ENCODE measurements at regions not wholly inside any gene's neighbourhood (a gene's known extent, or its start where the extent isn't known, plus 50 kb on each side); places are given as distances from the start of the nearest gene placed in this dataset.

- Histone ChIP-seq H3K4me2 (ENCODE audit: low read depth, low read length) (no peak overlapping the region), H3K27ac (ENCODE audit: extremely low read length, insufficient read depth, low read length) (no peak overlapping the region), H4K20me1 (ENCODE audit: insufficient read depth, low read length) (no peaks in the 10 kb centered on the region), H3K9ac (ENCODE audit: insufficient read depth, low read depth, low read length) (no peak overlapping the region), H2AFZ (ENCODE audit: low read length) (no peak overlapping the region), H3K4me1 (ENCODE audit: insufficient read depth, low read length) (no peaks in the 10 kb centered on the region), H3K36me3 (replicated peaks in 1 of 2; ENCODE audit: control insufficient read depth in 1 of 2, insufficient read depth in 2 of 2, low read length in 2 of 2) (no peaks in the 10 kb centered on the region), H3K9me3 (ENCODE audit: low read length) (no peaks in the 10 kb centered on the region), H3K4me3 (replicated peaks in 1 of 3; ENCODE audit: insufficient read depth in 1 of 3, low read depth in 2 of 3, low read length in 3 of 3) (no peak overlapping the region), H3K79me2 (ENCODE audit: insufficient read depth, low read length) (no peaks in the 10 kb centered on the region), H3K27me3 (ENCODE audit: control insufficient read depth in 1 of 2, insufficient read depth in 2 of 2, low read length in 2 of 2) (no peaks in the 10 kb centered on the region)
- in situ Hi-C loops (cut with HindIII; ENCODE audit: extremely low pct_ligation_motif_present, low pct_unique_long_range_greater_than_20kb) (no loop called here), intact Hi-C loops (cut with micrococcal nuclease; ENCODE audit: unreplicated experiment) (no loop called here)
- ATAC-seq = no peak
- CTCF ChIA-PET (ENCODE audit: low intra/inter-chr PET ratio, low total read pairs) = no interaction called here
- FAIRE-seq = no peak
- POLR2A ChIA-PET = no interaction called here
- TF ChIP-seq, protein P1, sequence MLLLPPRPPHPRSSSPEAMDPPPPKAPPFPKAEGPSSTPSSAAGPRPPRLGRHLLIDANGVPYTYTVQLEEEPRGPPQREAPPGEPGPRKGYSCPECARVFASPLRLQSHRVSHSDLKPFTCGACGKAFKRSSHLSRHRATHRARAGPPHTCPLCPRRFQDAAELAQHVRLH (CRISPR knock-in tag; IDR thresholded peaks at IDR 0.05; ENCODE audit: borderline replicate concordance, low read depth) = no peak
- TF ChIP-seq GTF3A (CRISPR knock-in tag; conservative IDR thresholded peaks at IDR 0.05) (no peak), ZNF274 (CRISPR knock-in tag; IDR thresholded peaks at IDR 0.05) (no peak), HHEX (CRISPR knock-in tag; IDR thresholded peaks at IDR 0.05) (no peak), ZFX (CRISPR knock-in tag; IDR thresholded peaks at IDR 0.05; ENCODE audit: low read depth) (no peak), ELF4 (CRISPR knock-in tag; IDR thresholded peaks at IDR 0.05; ENCODE audit: borderline replicate concordance) (no peak), TOE1 (CRISPR knock-in tag; IDR thresholded peaks at IDR 0.05) (no peak), ARNTL (CRISPR knock-in tag; IDR thresholded peaks at IDR 0.05) (no peak), EED (CRISPR knock-in tag; IDR thresholded peaks at IDR 0.05) (no peak), MIER3 (CRISPR knock-in tag; IDR thresholded peaks at IDR 0.05; ENCODE audit: borderline replicate concordance) (no peak)
- DNase-seq (ENCODE audit: low spot score) = no peak
- BruUV-seq (replicated peaks) = no TSS peak
- 100% methylated on average over 4 of the region's 4 CpGs for WGBS (ENCODE audit: low lambda C conversion rate)
These were observed 127.6 kb downstream of the XCL2 start for GRCh38 chr1:168416220-168416619.

DNA sequence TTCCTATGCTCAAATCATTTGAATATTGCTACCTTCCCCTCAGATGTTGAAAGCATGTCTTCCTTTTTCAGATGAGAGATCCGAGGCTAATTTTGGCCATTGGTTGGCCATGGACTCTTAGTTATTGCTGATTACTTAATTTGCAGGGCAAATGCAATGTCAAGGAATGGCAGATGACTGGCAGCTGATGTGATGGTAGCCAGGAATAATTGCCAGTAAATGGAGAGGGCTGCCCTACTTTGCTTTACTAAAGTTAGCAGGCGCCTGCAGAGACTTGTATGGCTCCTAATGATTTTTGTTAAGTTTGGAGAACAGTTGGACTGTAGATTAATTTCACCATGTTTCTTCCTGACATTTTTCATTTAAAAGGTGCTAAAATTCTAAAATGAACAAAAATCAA, 128.9 kb downstream of the XCL2 start:
- ChIA-PET POLR2A (no interaction called here), CTCF (ENCODE audit: low intra/inter-chr PET ratio, low total read pairs) (no interaction called here)
- DNase-seq (ENCODE audit: low spot score) (no peak), ATAC-seq (no peak), FAIRE-seq (no peak)
- Histone ChIP-seq H3K9ac (ENCODE audit: insufficient read depth, low read depth, low read length) (no peak overlapping the region), H3K4me2 (ENCODE audit: low read depth, low read length) (no peak overlapping the region), H2AFZ (ENCODE audit: low read length) (no peak overlapping the region), H3K79me2 (ENCODE audit: insufficient read depth, low read length) (peaks cover under 1% of the 10 kb centered on the region), H3K36me3 (replicated peaks in 1 of 2; ENCODE audit: control insufficient read depth in 1 of 2, insufficient read depth in 2 of 2, low read length in 2 of 2) (no peaks in the 10 kb centered on the region), H4K20me1 (ENCODE audit: insufficient read depth, low read length) (no peaks in the 10 kb centered on the region), H3K4me1 (ENCODE audit: insufficient read depth, low read length) (no peaks in the 10 kb centered on the region), H3K4me3 (replicated peaks in 1 of 3; ENCODE audit: insufficient read depth in 1 of 3, low read depth in 2 of 3, low read length in 3 of 3) (no peak overlapping the region), H3K27ac (ENCODE audit: extremely low read length, insufficient read depth, low read length) (no peak overlapping the region), H3K9me3 (ENCODE audit: low read length) (no peaks in the 10 kb centered on the region), H3K27me3 (ENCODE audit: control insufficient read depth in 1 of 2, insufficient read depth in 2 of 2, low read length in 2 of 2) (no peaks in the 10 kb centered on the region)
- no peak for TF ChIP-seq RNF219 (CRISPR knock-in tag; IDR thresholded peaks at IDR 0.05)
- TF ChIP-seq NFE2L2 (IDR thresholded peaks at IDR 0.05; ENCODE audit: low read length) = no peak
- no peak for TF ChIP-seq ZNF883 (CRISPR knock-in tag; IDR thresholded peaks at IDR 0.05; ENCODE audit: not compliant biosample characterization)
- BruUV-seq (replicated peaks) = no TSS peak
- in situ Hi-C loops (cut with HindIII; ENCODE audit: extremely low pct_ligation_motif_present, low pct_unique_long_range_greater_than_20kb) = no loop called here
- WGBS (ENCODE audit: low lambda C conversion rate) = 97% methylated on average over 2 of the region's 2 CpGs
- intact Hi-C loops (cut with micrococcal nuclease; ENCODE audit: unreplicated experiment) = no loop called here
